ENCODE measurements at regions not wholly inside any gene's neighbourhood (a gene's known extent, or its start where the extent isn't known, plus 50 kb on each side); places are given as distances from the start of the nearest gene placed in this dataset.

DNA sequence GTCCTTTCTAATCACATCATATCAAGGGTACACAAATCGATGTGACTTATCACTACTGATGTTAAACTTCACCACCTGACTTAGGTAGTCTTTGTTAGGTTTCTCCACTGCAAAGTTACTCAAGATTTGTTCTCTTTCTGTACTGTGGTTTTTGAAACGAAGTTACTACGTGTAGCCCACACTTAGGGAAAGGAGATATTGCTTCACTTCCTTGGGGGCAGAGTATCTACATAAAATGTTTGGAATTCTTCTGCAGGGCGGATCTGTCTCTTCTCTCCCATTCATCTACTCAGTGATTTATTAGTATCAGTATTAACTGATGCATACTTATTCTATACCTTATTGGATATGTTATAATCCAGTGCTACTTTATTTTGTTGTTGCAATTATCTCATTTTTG, 403.6 kb upstream of the MON1B start:
- no peak overlapping the region for H3K27ac Mint-ChIP-seq
- H3K4me3 Mint-ChIP-seq = no peak overlapping the region
- H3K4me1 Mint-ChIP-seq = no peaks in the 10 kb centered on the region
- TF ChIP-seq, protein P1, sequence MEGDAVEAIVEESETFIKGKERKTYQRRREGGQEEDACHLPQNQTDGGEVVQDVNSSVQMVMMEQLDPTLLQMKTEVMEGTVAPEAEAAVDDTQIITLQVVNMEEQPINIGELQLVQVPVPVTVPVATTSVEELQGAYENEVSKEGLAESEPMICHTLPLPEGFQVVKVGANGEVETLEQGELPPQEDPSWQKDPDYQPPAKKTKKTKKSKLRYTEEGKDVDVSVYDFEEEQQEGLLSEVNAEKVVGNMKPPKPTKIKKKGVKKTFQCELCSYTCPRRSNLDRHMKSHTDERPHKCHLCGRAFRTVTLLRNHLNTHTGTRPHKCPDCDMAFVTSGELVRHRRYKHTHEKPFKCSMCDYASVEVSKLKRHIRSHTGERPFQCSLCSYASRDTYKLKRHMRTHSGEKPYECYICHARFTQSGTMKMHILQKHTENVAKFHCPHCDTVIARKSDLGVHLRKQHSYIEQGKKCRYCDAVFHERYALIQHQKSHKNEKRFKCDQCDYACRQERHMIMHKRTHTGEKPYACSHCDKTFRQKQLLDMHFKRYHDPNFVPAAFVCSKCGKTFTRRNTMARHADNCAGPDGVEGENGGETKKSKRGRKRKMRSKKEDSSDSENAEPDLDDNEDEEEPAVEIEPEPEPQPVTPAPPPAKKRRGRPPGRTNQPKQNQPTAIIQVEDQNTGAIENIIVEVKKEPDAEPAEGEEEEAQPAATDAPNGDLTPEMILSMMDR (IDR thresholded peaks at IDR 0.05) = no peak
- H3K36me3 Mint-ChIP-seq (ENCODE audit: low read depth) = no peaks in the 10 kb centered on the region
- peaks cover 8% of the 10 kb centered on the region for H3K9me3 Mint-ChIP-seq
- peaks cover 4% of the 10 kb centered on the region for H3K27me3 Mint-ChIP-seq (ENCODE audit: low read depth, poor library complexity)
- no peak for DNase-seq

DNA sequence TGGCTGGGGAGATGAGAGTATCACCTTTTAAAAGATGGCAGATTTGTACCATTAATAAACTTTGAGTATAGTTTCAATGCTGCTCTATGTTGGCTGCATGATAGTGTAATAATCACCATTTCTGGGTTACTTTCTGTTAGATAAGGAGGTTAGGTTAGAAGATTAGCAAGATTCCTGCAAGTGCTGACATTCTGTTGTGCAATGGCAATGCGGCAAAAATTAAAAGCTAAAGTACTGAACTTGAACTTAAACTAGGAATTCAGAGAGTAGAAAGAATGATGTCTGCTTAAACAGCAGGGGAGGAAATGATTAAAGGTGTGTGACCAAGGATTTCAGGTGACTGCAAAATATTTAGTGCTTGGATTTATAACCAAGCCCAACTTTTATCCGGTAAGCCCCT, 399.8 kb upstream of the MON1B start:
- TF ChIP-seq, protein P1 (IDR thresholded peaks at IDR 0.05) = no peak
- Mint-ChIP-seq H3K9me3 (peaks cover 8% of the 10 kb centered on the region), H3K4me1 (no peaks in the 10 kb centered on the region), H3K27me3 (ENCODE audit: low read depth, poor library complexity) (no peaks in the 10 kb centered on the region), H3K27ac (no peak overlapping the region), H3K36me3 (ENCODE audit: low read depth) (no peaks in the 10 kb centered on the region), H3K4me3 (no peak overlapping the region)
- DNase-seq = no peak

DNA sequence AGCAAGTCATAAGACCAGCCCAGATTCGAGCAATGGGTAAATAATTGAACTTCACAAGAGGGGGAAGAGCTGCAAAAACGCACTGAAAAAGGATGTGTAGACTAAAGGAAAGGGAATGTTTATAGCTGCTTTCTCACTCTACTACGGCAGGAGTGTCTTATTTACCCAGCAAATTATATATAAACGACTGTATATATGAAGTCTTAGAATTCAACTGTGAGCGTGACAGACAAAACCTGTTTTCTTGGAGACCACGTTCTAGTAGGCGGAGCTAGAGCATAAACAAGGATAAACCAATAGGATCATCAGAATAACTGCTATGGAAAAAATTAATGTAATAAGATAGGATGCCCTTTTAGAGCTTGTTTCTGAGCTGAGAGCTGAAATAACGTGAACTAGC, 394.6 kb upstream of the MON1B start:
- Mint-ChIP-seq H3K27me3 (ENCODE audit: low read depth, poor library complexity) (peaks cover 9% of the 10 kb centered on the region), H3K4me1 (no peaks in the 10 kb centered on the region), H3K36me3 (ENCODE audit: low read depth) (no peaks in the 10 kb centered on the region), H3K4me3 (no peak overlapping the region), H3K27ac (no peak overlapping the region), H3K9me3 (no peaks in the 10 kb centered on the region)
- TF ChIP-seq, protein P1 (IDR thresholded peaks at IDR 0.05) = no peak
- no peak for DNase-seq

DNA sequence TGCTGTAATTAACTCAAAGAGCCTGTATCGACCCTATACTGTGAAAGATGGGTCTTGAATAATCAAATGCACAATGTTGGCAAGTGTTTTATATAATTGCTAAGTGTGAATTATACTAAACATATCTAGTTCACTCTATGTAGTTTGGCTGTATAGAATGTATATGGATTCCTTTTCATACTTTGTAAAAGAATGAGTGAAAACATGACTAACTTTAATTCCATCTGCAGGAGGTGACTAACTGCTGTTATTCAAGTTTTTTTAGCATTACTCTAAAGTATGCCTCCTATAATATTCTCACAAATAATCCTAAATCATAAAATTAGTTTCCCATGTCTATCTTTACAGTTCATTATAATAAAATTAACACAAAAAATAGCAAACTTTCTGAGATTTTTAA, 394.0 kb upstream of the MON1B start:
- no peaks in the 10 kb centered on the region for H3K36me3 Mint-ChIP-seq (ENCODE audit: low read depth)
- H3K27me3 Mint-ChIP-seq (ENCODE audit: low read depth, poor library complexity) = peaks cover 9% of the 10 kb centered on the region
- H3K4me1 Mint-ChIP-seq = no peaks in the 10 kb centered on the region
- H3K4me3 Mint-ChIP-seq = no peak overlapping the region
- TF ChIP-seq, protein P1 (IDR thresholded peaks at IDR 0.05) = no peak
- H3K27ac Mint-ChIP-seq = no peak overlapping the region
- no peaks in the 10 kb centered on the region for H3K9me3 Mint-ChIP-seq
- DNase-seq = no peak

DNA sequence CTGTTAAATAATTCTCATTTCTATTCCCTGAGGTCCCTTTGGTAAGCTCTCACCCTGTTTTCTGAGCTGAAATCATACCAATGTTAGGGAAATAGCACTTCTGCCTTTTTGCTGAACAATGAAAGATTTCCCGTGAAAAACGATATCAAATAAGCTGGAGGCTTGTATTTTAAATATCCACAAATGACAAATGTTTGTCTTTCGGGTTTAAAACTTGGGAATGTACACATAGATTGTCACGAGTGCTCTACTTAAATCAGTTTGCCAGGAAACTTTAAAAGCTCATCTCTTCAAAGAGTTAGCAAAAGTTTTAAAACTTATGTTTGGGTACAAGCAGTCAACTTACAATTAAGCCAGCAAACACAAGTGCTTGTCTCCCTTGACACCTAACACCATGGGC, 393.5 kb upstream of the MON1B start:
- Mint-ChIP-seq H3K36me3 (ENCODE audit: low read depth) (no peaks in the 10 kb centered on the region), H3K4me3 (no peak overlapping the region), H3K9me3 (no peaks in the 10 kb centered on the region), H3K27ac (no peak overlapping the region), H3K4me1 (no peaks in the 10 kb centered on the region), H3K27me3 (ENCODE audit: low read depth, poor library complexity) (peaks cover 9% of the 10 kb centered on the region)
- DNase-seq = no peak
- TF ChIP-seq, protein P1 (IDR thresholded peaks at IDR 0.05) = no peak

DNA sequence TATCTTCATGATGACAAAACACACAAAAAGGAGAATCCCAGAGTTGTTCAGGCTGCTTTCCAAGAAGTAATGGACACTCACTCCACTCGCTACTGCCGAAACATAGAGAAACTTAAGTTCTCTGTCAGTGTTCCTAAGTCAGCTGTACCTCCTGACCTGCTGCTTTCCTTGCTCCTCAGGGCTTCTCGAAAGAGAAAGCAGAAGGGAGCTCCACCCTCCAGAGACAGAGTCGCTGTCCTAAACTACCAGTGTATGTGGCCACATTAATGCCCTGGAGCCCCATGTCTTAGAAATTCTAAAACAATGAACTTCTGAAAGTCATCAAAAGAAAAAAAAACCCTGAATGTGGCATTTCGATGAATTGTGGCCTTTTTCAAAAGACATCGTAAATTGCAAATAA, 390.8 kb upstream of the MON1B start:
- Mint-ChIP-seq H3K9me3 (no peaks in the 10 kb centered on the region), H3K27me3 (ENCODE audit: low read depth, poor library complexity) (peaks cover 9% of the 10 kb centered on the region)
- TF ChIP-seq, protein P1 (IDR thresholded peaks at IDR 0.05) = no peak

More for the DNA sequence above, 390.8 kb upstream of the MON1B start:
- H3K4me3 Mint-ChIP-seq = no peak overlapping the region
- no peak for DNase-seq
- H3K36me3 Mint-ChIP-seq (ENCODE audit: low read depth) = no peaks in the 10 kb centered on the region
- H3K27ac Mint-ChIP-seq = no peak overlapping the region
- H3K4me1 Mint-ChIP-seq = peaks cover 12% of the 10 kb centered on the region
